GM21423 (cell line): ENCODE measurements at regions not wholly inside any gene's neighbourhood (a gene's known extent, or its start where the extent isn't known, plus 50 kb on each side); places are given as distances from the start of the nearest gene placed in this dataset.
"Not testable (repeated sequence)": the region's sequence is repeated elsewhere in the genome, so short reads cannot be mapped to it uniquely, and the experiment has no call there.

Experiments used
- ATAC-seq: cut with Tn5 transposase; IDR thresholded peaks from one replicate; pipeline ENCODE4 v1.9.1; 2021; ENCODE audit warnings: mild to moderate bottlenecking, moderate library complexity; ENCODE audit not compliant: unreplicated experiment

- ATAC-seq = no peak
Observed at GRCh38 chr3:18195836-18196235, 229.3 kb downstream of the SATB1 start.

- no peak for ATAC-seq
Observed at GRCh38 chr3:18194431-18194830, 230.7 kb downstream of the SATB1 start.

GRCh38 chr3:18190646-18191045 lies 234.5 kb downstream of the SATB1 start:
- ATAC-seq = no peak

- no peak for ATAC-seq
Observed at GRCh38 chr3:18189282-18190050, 235.7 kb downstream of the SATB1 start.

- no peak for ATAC-seq
Observed at GRCh38 chr3:18188491-18188890, 236.6 kb downstream of the SATB1 start.

- ATAC-seq = no peak
Observed at GRCh38 chr3:18185624-18186023, 239.5 kb downstream of the SATB1 start.

GRCh38 chr3:18182923-18183322 lies 242.2 kb downstream of the SATB1 start:
- ATAC-seq = not testable (repeated sequence)

- no peak for ATAC-seq
Observed at GRCh38 chr3:18179521-18179920, 245.6 kb downstream of the SATB1 start.

- no peak for ATAC-seq
Observed at GRCh38 chr3:18177271-18177670, 247.9 kb downstream of the SATB1 start.

- not testable (repeated sequence) for ATAC-seq
Observed at GRCh38 chr3:18173891-18174290, 251.2 kb downstream of the SATB1 start.

GRCh38 chr3:18159681-18160080 lies 265.5 kb downstream of the SATB1 start:
- no peak for ATAC-seq

- no peak for ATAC-seq
Observed at GRCh38 chr3:18153571-18154173, 271.5 kb downstream of the SATB1 start.

- ATAC-seq = no peak
Observed at GRCh38 chr3:18151199-18151598, 273.9 kb downstream of the SATB1 start.

GRCh38 chr3:18149935-18150334 lies 275.2 kb downstream of the SATB1 start:
- no peak for ATAC-seq

GRCh38 chr3:18149386-18149785 lies 275.8 kb downstream of the SATB1 start:
- ATAC-seq = no peak

- no peak for ATAC-seq
Observed at GRCh38 chr3:18144571-18144970, 280.6 kb downstream of the SATB1 start.

- no peak for ATAC-seq
Observed at GRCh38 chr3:18143258-18143780, 281.8 kb downstream of the SATB1 start.

GRCh38 chr3:18137958-18138357 lies 287.2 kb downstream of the SATB1 start:
- no peak for ATAC-seq

- ATAC-seq = no peak
Observed at GRCh38 chr3:18135060-18135814, 289.9 kb downstream of the SATB1 start.

- ATAC-seq = no peak
Observed at GRCh38 chr3:18134386-18135059, 290.6 kb downstream of the SATB1 start.

GRCh38 chr3:18132991-18133390 lies 292.1 kb downstream of the SATB1 start:
- no peak for ATAC-seq
